ENCODE measurements at regions not wholly inside any gene's neighbourhood (a gene's known extent, or its start where the extent isn't known, plus 50 kb on each side); places are given as distances from the start of the nearest gene placed in this dataset.

DNA sequence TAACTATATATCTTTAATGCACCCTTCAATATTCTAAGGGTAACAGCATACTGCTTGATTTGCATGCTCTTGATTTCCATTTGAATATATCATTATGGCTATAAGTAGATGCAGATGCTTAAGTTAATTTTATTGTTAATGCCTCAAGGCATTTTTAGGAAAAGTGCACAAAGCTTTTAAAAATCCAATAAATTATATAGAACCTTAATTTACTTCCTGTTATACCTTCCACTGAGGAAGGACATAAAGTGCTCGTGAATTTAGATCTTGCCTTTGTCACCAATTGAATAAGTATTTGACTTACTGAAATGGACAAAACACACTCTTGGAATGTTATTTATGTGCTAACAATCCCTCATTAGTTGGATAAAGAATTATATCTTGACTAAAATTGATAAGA, 276.7 kb upstream of the CCDC54 start:
- DNase-seq: no peak

GRCh38 chr3:107103786-107104185, 273.5 kb upstream of the CCDC54 start:
- no peak for DNase-seq

GRCh38 chr3:107106316-107106715, 270.9 kb upstream of the CCDC54 start:
- no peak for DNase-seq

DNA sequence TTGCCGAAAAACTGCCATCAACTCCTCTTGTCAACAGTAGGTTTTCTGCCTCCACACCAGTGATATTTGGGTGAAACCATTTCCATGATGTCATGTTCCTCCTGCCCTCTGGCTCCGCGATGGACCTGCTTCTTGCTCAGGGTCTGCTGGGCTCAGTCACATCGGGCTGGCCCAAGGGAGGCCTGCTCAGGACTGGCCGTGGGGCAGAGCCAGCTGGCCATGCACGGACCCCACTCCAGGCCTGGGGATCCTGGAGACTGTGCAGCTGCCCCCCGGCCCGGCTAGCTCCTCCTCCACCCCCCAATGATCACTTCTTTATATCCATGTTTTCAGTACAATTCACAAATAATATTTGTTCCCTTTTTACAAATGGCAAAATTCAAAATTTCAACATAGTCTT, 270.3 kb upstream of the CCDC54 start:
- DNase-seq: no peak

GRCh38 chr3:107110596-107111305, 266.5 kb upstream of the CCDC54 start:
- no peak for DNase-seq

- no peak for DNase-seq
These were observed 265.4 kb upstream of the CCDC54 start for GRCh38 chr3:107111872-107112271.

- DNase-seq: no peak
These were observed 264.9 kb upstream of the CCDC54 start for GRCh38 chr3:107112356-107112755.

DNA sequence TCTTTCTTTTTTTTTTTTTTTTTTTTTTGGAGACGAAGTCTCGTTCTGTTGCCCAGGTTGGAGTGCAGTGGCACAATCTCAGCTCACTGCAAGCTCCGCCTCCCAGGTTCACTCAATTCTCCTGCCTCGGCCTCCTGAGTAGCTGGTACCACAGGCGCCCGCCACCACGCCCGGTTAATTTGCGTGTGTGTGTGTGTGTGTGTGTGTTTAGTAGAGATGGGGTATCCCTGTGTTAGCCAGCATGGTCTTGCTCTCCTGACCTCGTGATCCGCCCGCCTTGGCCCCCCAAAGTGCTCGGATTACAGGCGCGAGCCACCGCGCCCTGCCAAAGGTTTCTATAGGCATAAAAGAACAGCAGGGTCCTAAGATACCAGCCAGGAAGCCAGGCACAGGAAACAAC, 261.0 kb upstream of the CCDC54 start:
- DNase-seq: no peak

GRCh38 chr3:107117156-107117555, 260.1 kb upstream of the CCDC54 start:
- no peak for DNase-seq

DNA sequence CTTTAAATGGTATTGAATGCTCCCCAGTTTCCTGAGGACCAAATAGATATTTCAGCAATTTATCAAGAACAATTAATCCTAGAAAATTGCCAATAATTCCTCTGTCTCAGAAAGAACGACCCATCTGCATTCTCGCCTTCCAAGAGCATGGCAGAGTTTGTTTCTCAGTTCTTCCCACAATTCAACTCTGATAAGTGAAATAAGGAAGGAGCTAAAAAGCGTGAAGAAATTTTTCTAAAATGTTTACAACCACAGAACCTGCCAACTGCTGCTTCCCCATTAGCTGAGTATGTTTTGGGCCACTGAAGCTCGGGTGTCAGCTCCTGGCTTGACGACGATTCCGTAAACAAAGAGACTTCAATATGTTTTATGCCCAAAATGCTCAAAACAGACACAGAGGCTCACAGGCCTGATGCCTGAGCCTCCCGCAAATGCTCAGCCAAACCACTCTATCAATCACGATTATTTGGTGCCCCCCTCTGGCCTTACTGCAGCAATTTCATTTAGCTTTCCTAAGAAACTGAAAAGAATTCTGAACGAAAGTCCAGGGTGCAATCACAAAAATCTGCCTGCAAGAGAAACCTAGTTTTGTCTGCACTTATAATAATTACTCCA, 259.2 kb upstream of the CCDC54 start:
- DNase-seq: peak; percentile 75

DNA sequence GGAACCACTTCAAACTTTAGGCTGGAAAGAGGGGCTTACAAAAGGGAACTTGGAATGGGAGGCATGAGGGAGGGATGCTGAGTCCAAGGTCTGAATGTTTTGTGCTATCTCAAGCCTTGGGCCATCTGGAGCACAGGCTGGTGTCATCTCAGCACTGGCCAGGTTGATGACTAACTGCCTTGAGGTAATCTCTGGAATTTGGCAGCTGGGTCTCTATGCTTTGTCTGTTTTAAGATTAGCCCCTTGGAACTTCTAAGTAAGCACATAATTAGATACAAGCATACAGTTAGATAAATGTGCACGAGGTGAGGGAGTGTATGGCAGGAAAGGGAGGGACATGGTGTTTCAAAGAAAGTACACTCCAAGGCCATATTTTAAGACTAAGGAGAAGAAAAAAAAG, 252.4 kb upstream of the CCDC54 start:
- DNase-seq: no peak

GRCh38 chr3:107128946-107129345, 248.3 kb upstream of the CCDC54 start:
- no peak for DNase-seq

DNA sequence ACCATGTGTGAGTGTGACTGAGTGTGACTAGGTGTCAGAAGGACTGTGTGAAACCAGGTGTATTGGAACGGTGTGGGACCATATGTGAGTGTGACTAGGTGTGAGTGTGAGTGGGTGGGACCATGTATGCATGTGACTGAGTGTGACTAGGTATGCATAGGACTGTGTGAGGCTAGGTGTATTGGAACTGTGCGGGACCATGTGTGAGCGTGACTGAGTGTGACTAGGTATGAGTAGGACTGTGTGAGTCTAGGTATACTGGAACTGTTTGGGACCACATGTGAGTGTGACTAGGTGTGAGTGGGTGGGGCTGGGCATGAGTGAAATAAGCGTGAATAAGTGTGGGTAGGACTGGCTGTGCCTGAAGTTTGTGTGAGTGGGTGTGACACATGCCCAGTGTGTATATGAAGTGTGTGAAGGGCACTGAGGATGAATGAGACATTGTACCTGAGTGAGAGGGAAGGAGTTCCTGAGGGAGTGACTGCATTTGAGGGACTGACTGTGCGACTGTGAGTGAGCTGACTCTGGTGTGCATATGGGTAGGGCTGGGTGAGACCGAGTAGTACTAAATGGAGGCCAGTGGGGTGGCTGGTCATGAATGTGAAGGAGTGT, 247.0 kb upstream of the CCDC54 start:
- DNase-seq: no peak

GRCh38 chr3:107132674-107133073, 244.6 kb upstream of the CCDC54 start:
- DNase-seq: no peak

DNA sequence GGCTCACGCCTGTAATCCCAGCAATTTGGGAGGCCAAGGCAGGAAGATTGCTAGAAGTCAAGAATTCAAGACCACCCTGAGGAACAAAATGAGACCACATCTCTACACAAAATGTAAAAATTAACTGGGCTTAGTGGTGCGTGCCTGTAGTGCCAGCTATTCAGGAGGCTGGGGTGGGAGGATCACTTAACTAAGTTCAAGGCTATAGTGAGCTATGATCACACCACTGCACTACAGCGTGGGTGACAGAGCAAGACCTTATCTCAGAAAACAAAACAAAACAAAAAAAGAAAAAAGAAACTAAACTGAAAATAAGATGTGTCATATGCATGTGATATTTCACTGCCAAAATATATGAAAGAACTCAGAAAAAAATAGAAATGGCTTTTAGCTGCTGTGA, 243.3 kb upstream of the CCDC54 start:
- no peak for DNase-seq

DNA sequence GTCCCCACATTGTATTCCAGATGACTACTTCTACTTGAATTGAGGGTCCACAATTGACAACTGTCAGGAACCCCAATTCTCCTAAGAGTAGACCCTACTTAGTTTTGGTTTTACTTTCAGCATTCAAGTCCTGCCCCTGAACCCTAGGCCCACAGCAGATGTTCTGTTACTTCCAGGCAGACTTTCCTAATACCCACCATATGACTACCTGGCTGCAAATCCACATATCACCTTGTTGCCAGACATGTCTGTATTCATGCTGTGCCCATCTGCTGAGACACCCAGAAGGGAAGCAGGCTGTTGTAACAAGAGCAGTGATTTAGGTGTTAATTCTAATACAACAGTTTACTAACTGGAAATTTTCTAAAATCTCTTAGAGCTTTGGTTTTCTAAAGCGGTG, 235.1 kb upstream of the CCDC54 start:
- DNase-seq: no peak

DNA sequence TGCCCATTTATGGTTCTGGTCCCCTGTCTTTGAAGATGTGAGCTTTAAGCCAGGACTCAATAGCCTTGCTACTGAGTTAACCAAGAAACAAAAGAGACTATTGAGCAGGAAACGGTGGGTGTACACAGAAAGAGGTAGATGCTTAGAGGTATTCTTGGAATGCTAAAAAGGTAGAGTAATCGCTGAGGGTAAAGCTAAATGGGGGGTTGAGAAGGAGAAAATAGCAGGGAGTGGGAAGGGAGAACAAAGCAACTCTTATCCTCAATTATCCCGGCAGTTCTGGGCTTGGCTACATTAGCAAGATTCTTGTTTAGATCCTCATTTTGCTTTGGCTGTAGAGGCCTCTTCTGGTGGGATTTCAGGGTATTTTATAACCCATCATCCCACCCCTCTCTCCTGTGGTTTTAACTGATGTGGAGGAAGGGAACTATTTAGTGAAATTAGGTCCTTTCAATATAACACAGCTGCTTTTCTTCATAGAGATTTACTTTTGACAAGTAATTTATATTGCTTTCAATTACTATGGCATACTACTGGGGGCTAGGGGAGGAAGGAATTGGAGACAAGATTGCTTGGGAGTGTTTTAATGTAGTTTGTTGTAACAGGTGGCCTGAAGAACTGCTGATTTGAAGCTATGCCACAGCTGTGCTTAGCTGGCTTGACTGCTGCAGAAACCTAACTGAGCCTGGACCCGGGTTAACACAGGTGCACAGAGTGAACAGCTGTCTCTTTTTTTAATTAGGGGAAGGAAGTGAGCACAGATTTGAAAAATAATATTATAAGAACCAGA, 234.3 kb upstream of the CCDC54 start:
- no peak for DNase-seq

- no peak for DNase-seq
These were observed 226.6 kb upstream of the CCDC54 start for GRCh38 chr3:107150675-107151074.

- no peak for DNase-seq
These were observed 223.3 kb upstream of the CCDC54 start for GRCh38 chr3:107153981-107154380.

DNA sequence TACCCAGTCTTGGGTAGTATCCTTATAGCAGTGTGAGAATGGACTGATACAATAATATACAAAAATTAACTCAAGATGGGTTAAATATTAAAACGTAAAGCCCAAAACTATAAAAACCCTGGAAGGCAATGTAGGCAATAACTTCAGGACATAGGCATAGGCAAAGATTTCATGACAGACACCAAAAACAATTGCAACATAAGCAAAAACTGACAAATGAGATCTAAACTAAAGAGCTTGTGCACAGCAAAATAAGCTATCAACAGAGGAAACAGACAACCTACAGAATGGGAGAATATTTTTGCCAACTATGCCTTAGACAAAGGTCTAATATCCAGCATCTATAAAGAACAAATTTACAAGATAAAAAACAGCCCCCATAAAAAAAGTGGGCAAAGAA, 204.8 kb upstream of the CCDC54 start:
- DNase-seq: no peak

DNA sequence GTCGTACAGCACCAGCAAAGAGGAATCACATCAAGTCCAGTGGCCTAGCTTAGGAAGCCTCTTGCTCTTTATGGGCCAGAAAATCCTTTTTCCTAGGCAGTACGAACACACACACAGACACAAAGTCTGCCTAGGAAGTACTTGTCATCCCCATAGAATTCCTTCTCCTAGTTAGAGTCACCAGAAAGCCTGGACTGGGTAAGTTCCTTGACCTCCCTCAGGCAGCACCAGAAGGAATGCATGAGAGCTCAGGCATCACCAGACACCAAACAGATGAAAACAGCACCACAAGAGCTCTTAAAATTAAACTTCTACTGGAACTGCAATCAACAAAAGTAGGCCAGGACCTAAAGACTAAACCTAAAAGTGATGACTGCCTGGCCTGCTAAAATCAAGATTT, 192.9 kb upstream of the CCDC54 start:
- no peak for DNase-seq

- no peak for DNase-seq
These were observed 189.0 kb upstream of the CCDC54 start for GRCh38 chr3:107188262-107188661.

- no peak for DNase-seq
These were observed 188.0 kb upstream of the CCDC54 start for GRCh38 chr3:107189158-107189791.

Data from skin of body (tissue), 1 donor.